Upper lobe of right lung (tissue), 1 donor: ENCODE measurements at regions not wholly inside any gene's neighbourhood (a gene's known extent, or its start where the extent isn't known, plus 50 kb on each side); places are given as distances from the start of the nearest gene placed in this dataset.

Source experiments
- ATAC-seq: fragments of 200-7000 bp; cut with Tn5 transposase; one replicate; pipeline ENCODE4 v1.9.1; 2020; ENCODE audit warnings: mild to moderate bottlenecking, moderate library complexity
- DNase-seq: peaks from one replicate; pipeline ENCODE4 v3.0.0-alpha.2; 2020
- H3K27ac ChIP-seq: fragments of 200-600 bp; one replicate; pipeline ENCODE4 v1.8.0; 2022
- H3K27me3 ChIP-seq: fragments of 200-600 bp; one replicate; pipeline ENCODE4 v1.8.0; 2022; ENCODE audit warnings: mild to moderate bottlenecking
- H3K36me3 ChIP-seq: fragments of 200-600 bp; one replicate; pipeline ENCODE4 v1.8.0; 2022
- H3K4me1 ChIP-seq: fragments of 200-600 bp; one replicate; pipeline ENCODE4 v1.8.0; 2022
- H3K4me3 ChIP-seq: fragments of 200-600 bp; one replicate; pipeline ENCODE4 v1.8.0; 2022; ENCODE audit warnings: mild to moderate bottlenecking
- H3K9me3 ChIP-seq: fragments of 200-600 bp; one replicate; pipeline ENCODE4 v1.8.0; 2022
- intact Hi-C: fragments of 100-400 bp; cut with DNase I; formaldehyde crosslinking; loops from one replicate; pipeline ENCODE4 v1.11.0; 2022
- TF ChIP-seq, protein P1 (sequence below): fragments of 200-600 bp; IDR thresholded peaks from one replicate; pipeline ENCODE4 v1.8.0; 2022; ENCODE audit warnings: antibody characterized with exemption
- donor health status: DM: no; HTN: yes; CAD: no; lungs with severe emphysema.

DNA sequence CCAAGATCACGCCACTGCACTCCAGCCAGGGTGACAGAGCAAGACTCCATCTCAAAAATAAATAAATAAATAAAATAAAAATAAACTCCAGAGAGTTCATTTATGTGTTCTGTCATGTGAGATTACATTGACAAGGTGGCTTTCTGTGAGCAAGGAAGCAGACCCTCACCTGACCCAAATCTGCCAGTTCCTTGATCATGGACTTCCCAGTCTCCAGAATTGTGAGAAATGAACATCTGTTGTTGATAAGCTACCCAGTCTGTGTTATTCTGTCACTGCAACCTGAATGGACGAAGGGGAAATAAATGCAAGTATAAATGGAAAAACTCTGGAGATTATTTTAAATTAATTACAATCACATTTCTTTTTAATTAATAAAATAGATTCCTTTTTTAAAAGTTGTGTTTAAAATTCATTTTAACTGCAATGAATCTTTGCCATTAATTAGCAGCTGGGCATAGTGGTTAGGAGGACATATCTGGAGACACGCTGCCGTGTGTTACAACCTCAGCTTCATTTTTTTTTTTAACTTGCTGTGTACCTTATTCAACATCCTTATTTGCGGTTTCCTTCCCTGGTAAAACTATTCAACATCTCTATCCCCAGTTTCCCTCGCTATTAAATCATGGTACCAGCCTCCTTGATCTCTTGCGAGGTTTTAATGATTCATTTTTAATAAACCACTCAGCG lies 376.4 kb downstream of the CHSY3 start:
- Histone ChIP-seq H3K36me3 (no peaks in the 10 kb centered on the region), H3K27ac (no peak overlapping the region), H3K9me3 (no peaks in the 10 kb centered on the region), H3K27me3 (no peaks in the 10 kb centered on the region), H3K4me3 (no peak overlapping the region), H3K4me1 (no peaks in the 10 kb centered on the region)
- intact Hi-C loops = no loop called here
- DNase-seq (no peak), ATAC-seq (no peak)
- TF ChIP-seq, protein P1, sequence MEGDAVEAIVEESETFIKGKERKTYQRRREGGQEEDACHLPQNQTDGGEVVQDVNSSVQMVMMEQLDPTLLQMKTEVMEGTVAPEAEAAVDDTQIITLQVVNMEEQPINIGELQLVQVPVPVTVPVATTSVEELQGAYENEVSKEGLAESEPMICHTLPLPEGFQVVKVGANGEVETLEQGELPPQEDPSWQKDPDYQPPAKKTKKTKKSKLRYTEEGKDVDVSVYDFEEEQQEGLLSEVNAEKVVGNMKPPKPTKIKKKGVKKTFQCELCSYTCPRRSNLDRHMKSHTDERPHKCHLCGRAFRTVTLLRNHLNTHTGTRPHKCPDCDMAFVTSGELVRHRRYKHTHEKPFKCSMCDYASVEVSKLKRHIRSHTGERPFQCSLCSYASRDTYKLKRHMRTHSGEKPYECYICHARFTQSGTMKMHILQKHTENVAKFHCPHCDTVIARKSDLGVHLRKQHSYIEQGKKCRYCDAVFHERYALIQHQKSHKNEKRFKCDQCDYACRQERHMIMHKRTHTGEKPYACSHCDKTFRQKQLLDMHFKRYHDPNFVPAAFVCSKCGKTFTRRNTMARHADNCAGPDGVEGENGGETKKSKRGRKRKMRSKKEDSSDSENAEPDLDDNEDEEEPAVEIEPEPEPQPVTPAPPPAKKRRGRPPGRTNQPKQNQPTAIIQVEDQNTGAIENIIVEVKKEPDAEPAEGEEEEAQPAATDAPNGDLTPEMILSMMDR = no peak

DNA sequence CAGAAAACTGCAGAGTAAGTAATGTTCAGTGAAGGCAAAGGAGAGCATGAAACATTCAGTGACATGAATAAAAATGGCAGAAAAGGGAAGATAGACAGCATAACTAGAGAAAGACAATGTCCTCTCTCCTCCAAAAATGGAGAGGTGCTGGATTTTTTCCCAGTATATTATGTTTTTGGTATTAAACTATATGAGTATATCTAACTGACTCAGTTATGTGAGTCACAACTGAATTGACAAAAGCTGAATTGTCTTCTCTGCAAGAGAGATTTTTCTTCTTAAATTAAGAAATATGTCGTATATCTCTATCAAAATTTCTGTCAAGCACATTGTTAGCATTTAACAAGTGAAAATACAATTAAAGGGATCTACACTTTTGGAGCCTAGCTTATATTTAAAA lies 375.1 kb downstream of the CHSY3 start:
- no peak for ATAC-seq
- DNase-seq = no peak
- no peaks in the 10 kb centered on the region for H3K4me1 ChIP-seq
- no peaks in the 10 kb centered on the region for H3K9me3 ChIP-seq
- H3K4me3 ChIP-seq = no peak overlapping the region
- intact Hi-C loops = no loop called here
- TF ChIP-seq, protein P1 = no peak
- no peaks in the 10 kb centered on the region for H3K36me3 ChIP-seq
- no peaks in the 10 kb centered on the region for H3K27me3 ChIP-seq
- H3K27ac ChIP-seq = no peak overlapping the region

DNA sequence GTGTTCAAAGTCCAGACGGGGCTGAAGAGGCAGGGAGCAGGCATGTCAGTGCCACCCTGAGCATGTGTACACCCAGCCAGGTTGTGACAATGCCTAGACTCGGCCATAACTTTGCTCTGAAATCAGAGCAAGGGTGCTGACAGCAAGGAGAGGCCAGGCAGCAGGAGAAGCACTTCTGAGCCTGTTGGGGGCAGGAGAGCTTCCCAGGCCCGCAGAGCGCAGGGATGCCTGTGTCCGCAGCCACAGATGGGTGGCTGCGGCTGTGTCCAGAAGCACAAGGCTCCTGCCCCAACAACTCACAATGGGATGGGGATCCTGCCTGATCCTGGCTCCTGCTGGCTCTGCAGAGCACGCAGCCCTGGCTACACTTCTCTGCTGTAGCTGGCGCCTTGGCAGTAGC lies 373.9 kb downstream of the CHSY3 start:
- no peak overlapping the region for H3K4me3 ChIP-seq
- no peaks in the 10 kb centered on the region for H3K27me3 ChIP-seq
- H3K4me1 ChIP-seq = no peaks in the 10 kb centered on the region
- no peaks in the 10 kb centered on the region for H3K9me3 ChIP-seq
- TF ChIP-seq, protein P1 = no peak
- intact Hi-C loops = no loop called here
- no peaks in the 10 kb centered on the region for H3K36me3 ChIP-seq
- H3K27ac ChIP-seq = no peak overlapping the region
- peak; percentile 34 for ATAC-seq
- DNase-seq = no peak

GRCh38 chr5:130277522-130277921 lies 373.3 kb downstream of the CHSY3 start:
- Histone ChIP-seq H3K9me3 (no peaks in the 10 kb centered on the region), H3K27me3 (no peaks in the 10 kb centered on the region), H3K4me1 (no peaks in the 10 kb centered on the region), H3K36me3 (no peaks in the 10 kb centered on the region), H3K4me3 (no peak overlapping the region), H3K27ac (no peak overlapping the region)
- ATAC-seq = no peak
- TF ChIP-seq, protein P1 = no peak
- no peak for DNase-seq
- intact Hi-C loops = no loop called here

GRCh38 chr5:130277002-130277401 lies 372.7 kb downstream of the CHSY3 start:
- Histone ChIP-seq H3K27ac (no peak overlapping the region), H3K4me3 (no peak overlapping the region), H3K4me1 (no peaks in the 10 kb centered on the region), H3K9me3 (no peaks in the 10 kb centered on the region), H3K36me3 (no peaks in the 10 kb centered on the region), H3K27me3 (no peaks in the 10 kb centered on the region)
- no peak for DNase-seq
- intact Hi-C loops = no loop called here
- TF ChIP-seq, protein P1 = no peak
- no peak for ATAC-seq

GRCh38 chr5:130272837-130273236 lies 368.6 kb downstream of the CHSY3 start:
- H3K27me3 ChIP-seq = no peaks in the 10 kb centered on the region
- no peak for ATAC-seq
- intact Hi-C loops = no loop called here

More at GRCh38 chr5:130272837-130273236, 368.6 kb downstream of the CHSY3 start:
- Histone ChIP-seq H3K27ac (no peak overlapping the region), H3K4me3 (no peak overlapping the region), H3K4me1 (no peaks in the 10 kb centered on the region), H3K9me3 (no peaks in the 10 kb centered on the region), H3K36me3 (no peaks in the 10 kb centered on the region)
- DNase-seq = no peak
- TF ChIP-seq, protein P1 = no peak
